SK-N-MC (cell line): ENCODE measurements at regions not wholly inside any gene's neighbourhood (a gene's known extent, or its start where the extent isn't known, plus 50 kb on each side); places are given as distances from the start of the nearest gene placed in this dataset.

ENCODE experiments used
- DNase-seq: peaks from one replicate; pipeline ENCODE4 v3.0.0-alpha.2; 2011; ENCODE audit warnings: low read depth, low spot score
- H3K27ac ChIP-seq: fragments of 200-600 bp; sonication (generic); 2 replicates; pipeline ENCODE4 v1.5.1; 2016; ENCODE audit warnings: mixed run types
- H3K36me3 ChIP-seq: fragments of 200-600 bp; sonication (generic); 2 replicates; pipeline ENCODE4 v1.6.1; 2017; ENCODE audit warnings: antibody characterized with exemption, low read length, mixed read lengths; ENCODE audit not compliant: insufficient read depth
- H3K4me3 ChIP-seq: fragments of 200-600 bp; sonication (generic); 2 replicates; pipeline ENCODE4 v1.5.1; 2016
- H3K9ac ChIP-seq: fragments of 200-600 bp; sonication (generic); 2 replicates; pipeline ENCODE4 v1.8.0; 2017; ENCODE audit warnings: mixed run types, mixed read lengths; ENCODE audit not compliant: insufficient read length
- H3K9me3 ChIP-seq: fragments of 200-600 bp; sonication (generic); 2 replicates; pipeline ENCODE4 v1.6.1; 2017; ENCODE audit warnings: low read depth, mild to moderate bottlenecking, antibody characterized with exemption, low read length, moderate library complexity, mixed read lengths
- EZH2 ChIP-seq: fragments of 200-600 bp; sonication (generic); IDR thresholded peaks from one replicate; pipeline ENCODE4 v1.6.1; 2017; ENCODE audit warnings: antibody characterized with exemption
- FOXP2 ChIP-seq: optimal IDR thresholded peaks from 2 replicates; pipeline ENCODE3; 2011; ENCODE audit warnings: mild to moderate bottlenecking, moderate library complexity; ENCODE audit not compliant: insufficient read depth; ENCODE audit errors: extremely low read length, control extremely low read depth
- POLR2AphosphoS5 ChIP-seq: IDR thresholded peaks from 2 replicates; pipeline ENCODE4 v1.6.1; 2012; ENCODE audit warnings: mild to moderate bottlenecking, low read depth, low read length, borderline replicate concordance

DNA sequence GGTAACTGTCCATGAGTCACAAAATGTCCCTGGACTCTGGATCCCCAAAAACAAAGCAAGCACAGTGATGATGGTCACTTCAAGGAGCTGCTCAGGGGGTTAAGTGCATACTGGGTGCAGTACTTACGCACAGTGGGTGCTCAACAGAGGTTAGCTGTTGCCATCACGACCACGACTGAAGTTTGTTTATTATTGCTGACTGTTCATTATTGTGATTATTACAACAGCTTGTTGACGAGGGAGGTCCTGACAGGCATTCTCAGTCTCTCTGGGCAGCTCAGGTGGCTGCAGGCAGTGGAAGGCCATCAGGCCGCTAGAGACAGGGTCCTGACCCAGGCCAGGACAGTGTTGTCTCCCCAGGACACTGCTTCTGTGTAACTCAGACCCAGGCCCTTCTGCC, 418.8 kb downstream of the SHANK2 start:
- Histone ChIP-seq H3K4me3 (no peak overlapping the region), H3K27ac (no peak overlapping the region), H3K9ac (no peak overlapping the region), H3K36me3 (no peaks in the 10 kb centered on the region), H3K9me3 (no peaks in the 10 kb centered on the region)
- DNase-seq: no peak
- TF ChIP-seq POLR2AphosphoS5 (no peak), EZH2 (no peak), FOXP2 (no peak)

DNA sequence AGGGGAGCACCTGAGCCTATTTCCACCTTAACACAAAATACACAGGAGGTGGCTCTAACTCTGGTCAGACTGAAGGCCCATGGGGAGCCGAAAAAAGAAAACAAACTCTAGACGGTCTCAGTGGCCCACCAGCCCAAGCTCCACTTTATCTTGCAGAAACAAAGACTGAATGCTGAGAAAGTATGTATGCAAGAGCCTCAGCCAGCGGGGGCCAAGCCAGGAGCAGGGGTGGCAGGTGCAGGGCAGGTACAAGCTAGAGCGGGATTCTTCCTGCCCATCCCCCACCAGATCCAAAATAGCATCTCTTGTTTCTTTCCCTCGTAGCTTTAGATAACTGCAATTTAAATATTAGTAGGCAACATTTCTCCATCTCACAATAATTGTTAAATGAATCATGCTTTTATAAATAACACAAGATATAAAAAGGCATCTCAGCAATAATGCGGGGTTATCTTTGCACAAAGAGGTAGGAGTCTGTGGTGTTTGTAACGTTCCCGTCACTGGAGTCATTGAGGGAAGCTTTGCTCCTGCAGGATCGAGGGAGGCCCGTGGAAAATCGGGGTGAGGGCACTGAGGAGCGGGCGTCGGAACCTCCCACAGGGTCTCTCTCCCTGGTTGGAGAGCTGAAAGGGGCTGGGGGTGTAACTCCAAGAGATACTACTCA, 418.0 kb downstream of the SHANK2 start:
- no peak for DNase-seq
- Histone ChIP-seq H3K4me3 (no peak overlapping the region), H3K27ac (no peak overlapping the region), H3K9ac (no peak overlapping the region), H3K9me3 (no peaks in the 10 kb centered on the region), H3K36me3 (no peaks in the 10 kb centered on the region)
- TF ChIP-seq POLR2AphosphoS5: no peak
- no peak for TF ChIP-seq EZH2
- no peak for TF ChIP-seq FOXP2

DNA sequence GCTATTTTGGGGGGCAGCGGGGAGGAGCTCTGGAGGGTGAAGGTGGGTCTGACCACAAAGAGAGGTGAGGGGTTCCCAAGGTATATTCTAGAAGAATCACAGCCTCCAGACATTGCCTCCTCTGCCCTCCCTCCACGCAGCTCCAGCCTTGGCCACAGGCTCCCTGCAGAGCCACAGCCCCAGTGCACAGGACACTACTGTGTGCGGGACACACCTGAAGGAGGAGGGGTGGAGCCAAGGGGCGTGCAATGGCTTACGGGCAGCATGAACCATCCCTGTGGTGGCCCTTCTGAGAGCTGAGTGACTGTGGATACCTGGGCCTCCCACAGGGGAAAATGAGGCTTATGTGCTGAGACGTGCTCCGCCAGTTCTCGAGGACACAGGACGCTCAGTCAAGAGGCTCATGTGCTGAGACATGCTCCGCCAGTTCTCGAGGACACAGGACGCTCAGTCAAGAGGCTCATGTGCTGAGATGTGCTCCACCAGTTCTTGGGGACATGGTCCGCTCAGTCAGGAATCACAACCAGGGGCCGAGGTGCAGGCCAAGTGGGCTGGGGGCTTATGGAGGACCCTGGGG, 417.3 kb downstream of the SHANK2 start:
- Histone ChIP-seq H3K9ac (no peak overlapping the region), H3K36me3 (no peaks in the 10 kb centered on the region), H3K9me3 (no peaks in the 10 kb centered on the region), H3K4me3 (no peak overlapping the region), H3K27ac (no peak overlapping the region)
- DNase-seq: no peak
- no peak for TF ChIP-seq EZH2
- no peak for TF ChIP-seq POLR2AphosphoS5
- no peak for TF ChIP-seq FOXP2

DNA sequence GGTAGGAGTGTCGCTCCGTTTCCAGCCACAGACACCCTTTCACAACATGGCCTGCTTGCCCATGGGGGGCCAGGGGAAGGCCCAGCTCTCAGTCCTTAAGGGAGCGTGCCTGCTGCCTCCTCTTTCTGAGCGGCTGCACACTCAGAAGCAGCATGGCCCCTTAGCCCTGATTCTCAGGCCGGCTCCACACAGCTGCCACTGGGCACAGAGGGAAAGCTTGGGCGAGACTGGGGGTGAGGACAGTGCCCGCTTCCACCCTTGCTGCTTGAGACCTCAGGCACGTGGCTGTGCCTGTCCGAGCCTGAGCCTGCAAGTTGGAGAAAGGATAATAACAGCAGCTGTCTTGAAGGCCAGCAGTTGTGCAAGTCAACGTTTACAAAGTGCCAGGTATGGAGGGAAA, 416.3 kb downstream of the SHANK2 start:
- Histone ChIP-seq H3K27ac (no peak overlapping the region), H3K9me3 (no peaks in the 10 kb centered on the region), H3K36me3 (no peaks in the 10 kb centered on the region), H3K9ac (no peak overlapping the region), H3K4me3 (no peak overlapping the region)
- no peak for DNase-seq
- TF ChIP-seq FOXP2: no peak
- TF ChIP-seq POLR2AphosphoS5: no peak
- TF ChIP-seq EZH2: no peak

DNA sequence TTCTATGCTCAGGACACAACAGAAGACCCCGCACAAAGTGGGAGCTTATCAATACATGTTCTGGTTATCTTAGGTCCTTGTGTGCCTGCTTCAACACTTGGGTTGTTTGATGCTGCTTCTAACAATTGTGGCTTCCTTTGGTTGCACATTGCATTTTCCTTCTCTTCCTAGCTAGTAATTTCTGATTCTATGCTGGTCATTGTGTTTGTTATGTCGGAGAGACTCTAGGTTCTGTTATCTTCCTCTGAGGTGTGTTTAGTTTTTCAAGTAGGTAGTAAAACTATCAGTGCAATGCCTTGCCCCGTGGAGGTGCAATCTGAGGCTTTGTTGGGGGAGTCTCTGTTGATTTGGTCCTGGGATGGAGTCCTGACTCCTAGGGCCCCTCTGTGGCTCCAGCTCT, 414.2 kb downstream of the SHANK2 start:
- Histone ChIP-seq H3K4me3 (no peak overlapping the region), H3K36me3 (no peaks in the 10 kb centered on the region), H3K9me3 (no peaks in the 10 kb centered on the region), H3K9ac (no peak overlapping the region), H3K27ac (no peak overlapping the region)
- no peak for DNase-seq
- TF ChIP-seq POLR2AphosphoS5 (no peak), EZH2 (no peak), FOXP2 (no peak)

DNA sequence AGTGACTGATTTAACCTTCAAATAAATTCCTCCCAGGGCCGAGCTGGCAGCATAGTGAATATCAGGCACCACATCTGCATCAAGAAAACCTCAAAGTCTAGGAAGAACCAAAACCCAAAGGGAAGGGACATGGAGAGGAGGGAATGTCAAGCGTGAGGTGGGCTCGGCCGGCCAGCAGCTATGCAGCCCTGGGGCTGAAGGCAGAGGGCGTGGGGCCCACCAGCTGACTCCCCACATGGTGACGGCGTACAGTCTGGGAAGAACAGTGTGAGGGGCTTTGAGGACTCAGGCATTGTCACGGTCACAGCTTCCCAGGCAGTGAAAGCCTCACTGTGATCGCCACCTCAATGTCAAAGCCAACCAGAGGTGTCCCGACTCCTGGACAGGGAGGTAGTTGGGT, 412.5 kb downstream of the SHANK2 start:
- Histone ChIP-seq H3K27ac (no peak overlapping the region), H3K9ac (no peak overlapping the region), H3K9me3 (no peaks in the 10 kb centered on the region), H3K4me3 (no peak overlapping the region), H3K36me3 (no peaks in the 10 kb centered on the region)
- no peak for DNase-seq
- TF ChIP-seq FOXP2 (no peak), POLR2AphosphoS5 (no peak), EZH2 (no peak)

DNA sequence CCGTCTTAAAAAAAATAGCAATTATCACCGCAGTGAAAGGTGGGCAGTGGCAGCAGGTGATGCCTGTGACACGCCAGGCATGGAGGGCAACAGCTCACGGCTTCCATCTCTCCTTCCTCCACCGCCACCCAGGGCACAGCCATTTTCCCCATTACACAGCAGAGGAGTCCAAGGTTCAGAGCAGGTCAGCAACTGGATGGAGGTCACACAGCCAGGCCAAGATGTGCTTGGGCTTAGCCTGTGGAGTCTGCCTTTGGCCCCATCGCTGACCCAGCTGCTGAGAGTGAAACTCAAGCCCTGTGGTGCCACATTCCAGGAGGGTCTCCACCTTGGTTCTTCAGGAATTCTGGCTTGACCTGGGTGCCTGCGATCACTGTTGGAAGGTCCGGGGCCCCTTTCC, 411.1 kb downstream of the SHANK2 start:
- H3K9me3 ChIP-seq: no peaks in the 10 kb centered on the region
- no peak overlapping the region for H3K4me3 ChIP-seq
- no peak overlapping the region for H3K9ac ChIP-seq
- no peak for DNase-seq
- no peaks in the 10 kb centered on the region for H3K36me3 ChIP-seq
- TF ChIP-seq EZH2: no peak
- TF ChIP-seq FOXP2: no peak
- no peak for TF ChIP-seq POLR2AphosphoS5
- no peak overlapping the region for H3K27ac ChIP-seq

DNA sequence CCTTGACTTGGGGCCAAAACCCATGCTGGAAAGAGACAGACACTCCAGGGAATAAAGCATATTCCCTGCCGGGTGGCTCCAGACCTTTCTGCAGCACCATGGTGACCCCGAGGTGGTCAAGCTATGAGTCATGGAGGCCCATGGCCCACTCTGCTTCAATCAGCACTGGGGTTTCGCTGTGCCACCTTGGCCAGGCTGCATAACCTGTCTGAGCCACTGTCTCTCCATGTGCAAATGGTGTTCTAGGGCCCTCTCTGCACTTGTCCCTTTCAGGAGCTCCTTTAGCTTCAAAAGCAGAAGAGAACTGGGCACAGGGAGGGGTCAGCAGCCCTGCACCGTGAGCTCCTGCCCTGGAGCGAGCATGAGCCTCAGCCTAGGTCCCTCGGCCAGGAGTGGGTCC, 410.1 kb downstream of the SHANK2 start:
- Histone ChIP-seq H3K9me3 (no peaks in the 10 kb centered on the region), H3K4me3 (no peak overlapping the region)
- no peak for TF ChIP-seq POLR2AphosphoS5
- no peak for TF ChIP-seq FOXP2
- no peak for TF ChIP-seq EZH2

DNA sequence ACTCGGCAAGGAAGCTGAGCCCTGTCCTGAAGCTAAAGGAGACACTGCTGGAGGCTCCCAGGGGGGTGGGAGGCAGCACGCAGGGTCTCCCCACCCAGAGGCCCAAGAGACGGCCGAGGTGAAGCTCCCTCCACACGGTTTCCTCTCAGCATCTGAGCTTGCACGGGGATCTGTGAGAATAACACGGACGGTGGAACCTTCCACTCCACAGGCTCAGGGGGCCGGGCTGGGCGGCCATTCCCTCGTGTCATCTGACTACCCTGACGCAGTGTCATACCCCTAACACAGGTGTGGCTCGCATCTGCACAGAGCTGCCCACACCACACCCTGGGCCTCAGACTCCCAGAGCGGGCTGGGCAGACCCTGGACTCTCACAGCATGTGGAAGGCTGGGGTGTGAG, 409.7 kb downstream of the SHANK2 start:
- H3K9me3 ChIP-seq: no peaks in the 10 kb centered on the region
- no peak overlapping the region for H3K4me3 ChIP-seq
- no peaks in the 10 kb centered on the region for H3K36me3 ChIP-seq
- no peak for DNase-seq
- H3K9ac ChIP-seq: no peak overlapping the region
- H3K27ac ChIP-seq: no peak overlapping the region
- no peak for TF ChIP-seq EZH2
- no peak for TF ChIP-seq FOXP2
- no peak for TF ChIP-seq POLR2AphosphoS5

More for the DNA sequence above, 410.1 kb downstream of the SHANK2 start:
- H3K9ac ChIP-seq: no peak overlapping the region
- H3K27ac ChIP-seq: no peak overlapping the region
- no peak for DNase-seq
- no peaks in the 10 kb centered on the region for H3K36me3 ChIP-seq
